ENCODE measurements at regions not wholly inside any gene's neighbourhood (a gene's known extent, or its start where the extent isn't known, plus 50 kb on each side); places are given as distances from the start of the nearest gene placed in this dataset.

- DNase-seq (ENCODE audit: low read depth), result no peak
- H3K4me3 ChIP-seq (ENCODE audit: low read length), result no peak overlapping the region
- TF ChIP-seq CTCF (IDR thresholded peaks at IDR 0.05; ENCODE audit: insufficient read depth, low read depth, low read length, missing control alignments), result no peak
Observed at GRCh38 chr5:159549046-159549445, 218.8 kb upstream of the IL12B start.

GRCh38 chr5:159550951-159551350 lies 220.7 kb upstream of the IL12B start:
- DNase-seq (ENCODE audit: low read depth), result no peak
- no peak for TF ChIP-seq CTCF (IDR thresholded peaks at IDR 0.05; ENCODE audit: insufficient read depth, low read depth, low read length, missing control alignments)
- no peak overlapping the region for H3K4me3 ChIP-seq (ENCODE audit: low read length)

GRCh38 chr5:159552751-159553150 lies 222.5 kb upstream of the IL12B start:
- no peak overlapping the region for H3K4me3 ChIP-seq (ENCODE audit: low read length)
- peak; percentile 56 for DNase-seq (ENCODE audit: low read depth)
- no peak for TF ChIP-seq CTCF (IDR thresholded peaks at IDR 0.05; ENCODE audit: insufficient read depth, low read depth, low read length, missing control alignments)

- no peak for TF ChIP-seq CTCF (IDR thresholded peaks at IDR 0.05; ENCODE audit: insufficient read depth, low read depth, low read length, missing control alignments)
- no peak for DNase-seq (ENCODE audit: low read depth)
- H3K4me3 ChIP-seq (ENCODE audit: low read length), result no peak overlapping the region
Observed at GRCh38 chr5:159553792-159554191, 223.5 kb upstream of the IL12B start.

GRCh38 chr5:159555084-159555483 lies 224.8 kb upstream of the IL12B start:
- no peak overlapping the region for H3K4me3 ChIP-seq (ENCODE audit: low read length)
- no peak for TF ChIP-seq CTCF (IDR thresholded peaks at IDR 0.05; ENCODE audit: insufficient read depth, low read depth, low read length, missing control alignments)
- DNase-seq (ENCODE audit: low read depth), result no peak

GRCh38 chr5:159559337-159559736 lies 229.1 kb upstream of the IL12B start:
- TF ChIP-seq CTCF (IDR thresholded peaks at IDR 0.05; ENCODE audit: insufficient read depth, low read depth, low read length, missing control alignments), result no peak
- no peak for DNase-seq (ENCODE audit: low read depth)
- H3K4me3 ChIP-seq (ENCODE audit: low read length), result no peak overlapping the region

- no peak for TF ChIP-seq CTCF (IDR thresholded peaks at IDR 0.05; ENCODE audit: insufficient read depth, low read depth, low read length, missing control alignments)
- no peak overlapping the region for H3K4me3 ChIP-seq (ENCODE audit: low read length)
- DNase-seq (ENCODE audit: low read depth), result no peak
Observed at GRCh38 chr5:159560088-159560487, 229.8 kb upstream of the IL12B start.
